Urinary bladder (tissue), 3 donors: ENCODE measurements at regions not wholly inside any gene's neighbourhood (a gene's known extent, or its start where the extent isn't known, plus 50 kb on each side); places are given as distances from the start of the nearest gene placed in this dataset.

ENCODE experiments used
- DNase-seq: peaks from one replicate; pipeline ENCODE4 v3.0.0-alpha.2; 2015; ENCODE audit errors: extremely low spot score
- H3K27ac ChIP-seq: one replicate; pipeline ENCODE4 v1.5.1; 2013; ENCODE audit warnings: low read depth, mild to moderate bottlenecking, moderate library complexity
- H3K36me3 ChIP-seq: one replicate; pipeline ENCODE4 v1.6.1; 2013; ENCODE audit warnings: mild to moderate bottlenecking, moderate library complexity; ENCODE audit not compliant: insufficient read depth
- H3K4me1 ChIP-seq: one replicate; pipeline ENCODE4 v1.6.1; 2013; ENCODE audit warnings: mild to moderate bottlenecking, moderate library complexity; ENCODE audit not compliant: insufficient read depth
- H3K4me3 ChIP-seq: one replicate; pipeline ENCODE4 v1.5.1; 2013; ENCODE audit warnings: low read depth, low read length
- WGBS: extraction: QIAGEN DNeasy Blood & Tissue Kit; methylation state at CpG from one replicate; pipeline ENCODE4 v1.1.7; 2013; 5-methylcytosine and 5-hydroxymethylcytosine counted together
- donor health status: healthy with polysubstance abuse.
- donor health status: healthy.

DNA sequence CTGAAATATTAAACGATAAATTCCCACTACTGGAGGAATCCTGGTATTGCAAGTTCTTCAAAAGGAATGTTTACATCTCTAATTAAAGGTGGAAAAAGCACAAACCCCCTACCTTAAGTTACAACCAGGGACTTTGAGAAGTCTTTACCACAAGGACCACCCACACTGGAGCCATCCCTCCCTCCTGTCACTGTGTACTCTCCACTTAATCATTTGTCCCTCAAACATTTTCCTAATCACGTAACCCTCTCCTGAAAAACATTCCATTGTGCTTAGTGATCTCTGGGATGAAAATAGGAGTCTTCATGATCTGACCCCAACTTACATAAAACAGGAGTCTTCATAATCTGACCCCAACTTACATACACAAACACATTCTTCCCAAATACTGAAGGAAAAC, 85.7 kb downstream of the SUCLG1 start:
- no peak overlapping the region for H3K4me3 ChIP-seq
- no peak overlapping the region for H3K27ac ChIP-seq
- H3K4me1 ChIP-seq = no peaks in the 10 kb centered on the region
- no peak for DNase-seq
- WGBS = 60% methylated on average over 2 of the region's 2 CpGs
- no peaks in the 10 kb centered on the region for H3K36me3 ChIP-seq

DNA sequence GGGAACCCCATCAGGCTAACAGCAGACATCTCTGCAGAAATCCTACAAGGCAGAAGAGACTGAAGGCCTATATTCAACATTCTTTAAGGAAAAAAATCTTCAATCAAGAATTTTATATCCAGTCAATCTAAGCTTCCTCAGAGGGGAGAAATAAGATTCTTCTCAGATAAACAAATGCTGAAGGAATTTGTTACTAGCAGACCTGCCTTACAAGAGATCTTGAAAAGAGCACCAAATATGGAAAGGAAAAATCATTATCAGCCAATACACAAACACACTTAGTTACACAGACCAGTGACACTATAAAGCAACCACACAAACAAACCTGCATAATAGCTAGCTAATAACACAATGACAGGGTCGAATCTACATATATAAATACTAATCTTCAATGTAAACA, 96.5 kb downstream of the SUCLG1 start:
- Histone ChIP-seq H3K27ac (no peak overlapping the region), H3K36me3 (no peaks in the 10 kb centered on the region), H3K4me1 (no peaks in the 10 kb centered on the region), H3K4me3 (no peak overlapping the region)
- 62% methylated on average over 1 of the region's 1 CpG for WGBS
- DNase-seq = no peak

DNA sequence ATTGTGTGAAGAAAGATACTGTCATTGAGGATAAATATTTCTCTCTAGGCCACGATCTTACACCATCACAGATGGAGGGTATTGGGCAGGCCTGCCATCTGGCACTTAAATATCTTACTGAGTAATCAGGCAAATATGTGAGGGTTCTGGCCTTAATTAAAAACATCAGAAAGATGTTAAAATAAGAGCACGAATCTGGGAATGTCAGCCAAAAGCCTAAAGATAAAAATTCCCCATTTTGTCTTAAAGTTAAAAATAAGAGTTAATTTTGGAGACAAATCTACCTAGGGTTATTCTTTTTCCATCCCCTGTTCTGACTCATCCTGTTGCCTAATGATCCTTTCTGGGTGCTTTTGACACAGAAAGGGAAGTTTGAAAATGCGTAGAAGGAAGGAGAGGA, 121.0 kb downstream of the SUCLG1 start:
- Histone ChIP-seq H3K4me3 (no peak overlapping the region), H3K27ac (no peak overlapping the region), H3K4me1 (no peaks in the 10 kb centered on the region), H3K36me3 (no peaks in the 10 kb centered on the region)
- WGBS = 33% methylated on average over 3 of the region's 3 CpGs
- no peak for DNase-seq

DNA sequence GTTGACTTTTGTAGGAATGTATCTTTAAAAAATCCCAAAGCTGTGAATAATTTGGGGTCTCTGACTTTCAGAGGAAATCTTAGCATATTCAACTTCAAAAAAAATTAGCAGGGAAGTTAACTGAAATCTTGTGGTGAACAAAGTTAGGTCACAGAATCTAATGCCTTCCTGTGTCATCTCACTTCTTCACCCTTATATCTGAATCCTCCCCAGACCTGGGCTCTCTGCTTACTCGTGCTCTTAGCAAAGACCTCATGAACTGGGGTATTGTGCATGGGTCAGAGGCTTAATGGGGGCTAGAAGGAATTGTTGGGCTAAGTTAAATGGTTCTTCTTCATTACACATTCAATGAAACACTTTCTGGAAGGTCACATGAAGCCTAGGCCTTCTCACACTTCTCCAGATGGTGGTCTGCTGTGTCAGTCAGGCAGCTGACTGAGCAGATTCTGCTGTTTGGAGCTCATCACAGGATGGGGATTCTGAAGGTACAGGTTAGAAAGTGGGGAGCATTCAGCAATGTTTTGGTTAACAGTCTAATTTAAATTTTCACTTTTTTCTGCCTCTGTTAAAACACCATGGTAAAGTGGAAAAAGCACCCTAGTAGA, 131.3 kb downstream of the SUCLG1 start:
- Histone ChIP-seq H3K36me3 (no peaks in the 10 kb centered on the region), H3K4me3 (no peak overlapping the region), H3K4me1 (no peaks in the 10 kb centered on the region), H3K27ac (no peak overlapping the region)
- no peak for DNase-seq
- WGBS = 77% methylated on average over 1 of the region's 1 CpG

DNA sequence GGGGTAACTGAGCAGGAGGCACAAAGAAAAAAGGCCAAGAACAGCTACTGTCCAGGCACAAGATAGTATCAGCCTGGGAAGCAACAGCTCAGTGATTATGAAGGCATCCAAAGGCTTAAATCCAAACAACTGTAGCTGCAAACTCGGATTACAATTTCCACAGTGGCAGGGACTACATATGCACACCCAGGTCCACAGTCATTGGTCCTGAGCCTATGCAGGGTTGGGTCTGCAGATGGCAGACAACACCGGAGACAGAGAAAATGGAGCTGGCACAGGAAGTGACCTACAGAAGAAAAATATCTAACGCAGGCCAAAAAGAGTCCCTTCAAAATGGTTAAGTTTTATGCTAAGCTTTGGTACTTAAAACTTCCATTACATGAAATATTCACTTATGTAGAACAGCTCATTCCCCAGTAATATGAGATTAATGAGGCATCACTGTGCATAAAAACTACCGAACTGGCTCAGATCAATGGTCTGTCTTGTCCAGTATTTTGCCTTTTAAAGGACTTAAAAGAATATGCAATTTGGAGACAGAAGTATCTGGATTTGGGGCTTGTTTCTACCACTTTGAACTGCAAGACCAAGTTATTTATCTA, 132.1 kb downstream of the SUCLG1 start:
- DNase-seq = no peak
- Histone ChIP-seq H3K36me3 (no peaks in the 10 kb centered on the region), H3K4me3 (no peak overlapping the region), H3K27ac (no peak overlapping the region), H3K4me1 (no peaks in the 10 kb centered on the region)
- 81% methylated on average over 4 of the region's 4 CpGs for WGBS

DNA sequence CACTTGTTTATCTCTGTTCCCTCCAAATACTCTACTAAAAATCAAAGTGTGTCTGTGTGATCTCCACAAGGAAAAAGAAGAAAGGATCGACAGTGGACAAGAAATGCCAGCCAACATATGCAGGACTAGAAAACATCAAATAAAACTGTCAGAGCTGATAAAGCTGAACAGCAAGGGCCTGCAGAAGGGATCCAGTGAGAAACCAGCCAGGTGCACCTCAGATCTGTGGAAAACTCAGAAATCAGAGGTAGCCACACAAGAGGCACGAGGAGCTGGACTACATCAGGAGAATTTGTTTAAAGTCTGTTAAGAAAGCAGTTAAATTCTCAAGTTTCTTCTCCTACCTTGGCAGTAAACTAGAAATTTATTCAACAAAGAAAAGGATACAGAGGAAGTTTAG, 135.2 kb downstream of the SUCLG1 start:
- Histone ChIP-seq H3K27ac (no peak overlapping the region), H3K4me3 (no peak overlapping the region), H3K4me1 (no peaks in the 10 kb centered on the region), H3K36me3 (no peaks in the 10 kb centered on the region)
- no peak for DNase-seq
- WGBS = 29% methylated on average over 2 of the region's 2 CpGs

DNA sequence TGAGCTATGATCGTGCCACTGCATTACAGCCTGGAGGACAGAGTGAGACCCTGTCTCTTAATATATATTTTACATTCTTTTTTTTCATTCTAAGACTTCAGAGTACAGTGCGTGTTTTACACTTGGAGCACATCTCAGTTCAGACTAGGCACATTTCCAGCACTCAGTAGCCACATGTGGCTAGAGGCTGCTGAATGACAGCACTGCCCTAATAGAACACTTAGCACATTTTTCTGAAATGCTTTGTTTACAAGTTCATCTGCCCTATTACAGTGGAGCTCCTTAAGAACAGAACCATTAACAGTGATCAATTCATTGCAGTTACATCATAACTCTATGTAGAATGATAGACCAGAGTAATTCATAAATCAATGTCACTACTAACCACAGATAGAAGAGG, 138.1 kb downstream of the SUCLG1 start:
- H3K36me3 ChIP-seq = no peaks in the 10 kb centered on the region
- no peaks in the 10 kb centered on the region for H3K4me1 ChIP-seq
- H3K4me3 ChIP-seq = no peak overlapping the region
- WGBS = 87% methylated on average over 2 of the region's 2 CpGs
- no peak overlapping the region for H3K27ac ChIP-seq
- no peak for DNase-seq

DNA sequence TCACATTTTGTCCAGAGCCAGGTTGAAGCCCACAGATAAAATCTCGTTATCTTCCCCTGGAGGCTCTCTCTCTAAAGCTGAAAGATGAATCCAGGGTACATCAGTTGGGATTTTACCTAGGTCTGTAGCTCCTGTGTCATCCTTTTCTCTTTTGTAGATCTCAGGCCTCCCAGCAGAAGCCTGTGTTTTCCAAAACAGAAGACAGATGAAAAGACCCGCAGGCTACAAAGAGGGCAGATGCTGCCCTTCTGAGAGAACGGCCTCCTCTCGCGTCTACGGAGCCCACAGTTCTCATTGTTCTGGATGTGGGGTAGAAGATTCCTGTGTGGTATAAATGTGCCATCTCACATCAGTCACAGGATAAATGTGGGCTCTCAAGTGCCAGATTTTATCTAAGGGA, 139.5 kb downstream of the SUCLG1 start:
- Histone ChIP-seq H3K4me3 (no peak overlapping the region), H3K4me1 (no peaks in the 10 kb centered on the region), H3K27ac (no peak overlapping the region), H3K36me3 (no peaks in the 10 kb centered on the region)
- 74% methylated on average over 6 of the region's 6 CpGs for WGBS
- no peak for DNase-seq

DNA sequence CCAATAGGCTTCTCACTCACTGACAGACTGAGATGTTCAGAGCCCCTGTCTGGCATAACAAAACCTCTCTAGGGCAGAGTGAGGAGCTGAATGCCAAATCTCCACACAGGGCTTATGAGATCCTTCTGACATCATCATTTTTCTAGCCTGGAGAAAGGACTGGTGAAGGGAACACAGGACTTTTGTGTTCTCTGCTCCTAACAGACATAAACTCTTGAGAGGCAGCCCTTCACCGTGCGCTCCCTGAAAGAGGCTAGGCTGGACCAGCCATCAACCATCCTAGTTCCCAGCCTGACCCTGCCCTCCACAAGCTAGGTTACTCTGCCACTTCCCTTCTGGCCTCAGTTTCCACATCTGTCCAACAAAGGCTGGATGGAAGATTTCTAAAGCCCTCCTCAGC, 141.9 kb downstream of the SUCLG1 start:
- 80% methylated on average over 2 of the region's 2 CpGs for WGBS
- H3K36me3 ChIP-seq = no peaks in the 10 kb centered on the region
- DNase-seq = no peak

DNA sequence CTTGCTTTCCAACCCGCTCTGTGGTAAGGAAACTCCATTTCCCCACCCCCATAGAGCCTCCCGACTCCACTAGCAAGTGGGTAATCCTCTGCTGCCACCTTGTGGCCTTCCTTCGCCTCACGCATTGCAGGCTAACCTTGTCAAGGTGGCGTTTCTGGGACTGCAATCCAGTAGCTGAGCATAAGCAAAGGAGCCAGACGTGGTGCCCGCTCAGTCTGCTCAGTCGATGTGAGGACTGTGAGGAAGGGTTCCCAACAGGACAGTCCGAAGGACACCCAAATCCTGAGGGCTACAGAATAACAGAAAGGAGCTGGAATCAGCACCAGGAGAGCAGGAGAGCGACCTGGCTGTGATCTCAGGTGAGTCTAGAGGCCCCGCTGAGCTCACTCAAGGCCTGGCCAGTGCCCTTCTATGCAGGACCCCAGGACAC, 144.2 kb downstream of the SUCLG1 start:
- no peaks in the 10 kb centered on the region for H3K4me1 ChIP-seq
- H3K27ac ChIP-seq = no peak overlapping the region
- WGBS = 19% methylated on average over 11 of the region's 11 CpGs
- DNase-seq = peak; percentile 29
- no peak overlapping the region for H3K4me3 ChIP-seq
- no peaks in the 10 kb centered on the region for H3K36me3 ChIP-seq

More for the DNA sequence above, 141.9 kb downstream of the SUCLG1 start:
- H3K4me3 ChIP-seq = no peak overlapping the region
- H3K4me1 ChIP-seq = no peaks in the 10 kb centered on the region
- no peak overlapping the region for H3K27ac ChIP-seq

DNA sequence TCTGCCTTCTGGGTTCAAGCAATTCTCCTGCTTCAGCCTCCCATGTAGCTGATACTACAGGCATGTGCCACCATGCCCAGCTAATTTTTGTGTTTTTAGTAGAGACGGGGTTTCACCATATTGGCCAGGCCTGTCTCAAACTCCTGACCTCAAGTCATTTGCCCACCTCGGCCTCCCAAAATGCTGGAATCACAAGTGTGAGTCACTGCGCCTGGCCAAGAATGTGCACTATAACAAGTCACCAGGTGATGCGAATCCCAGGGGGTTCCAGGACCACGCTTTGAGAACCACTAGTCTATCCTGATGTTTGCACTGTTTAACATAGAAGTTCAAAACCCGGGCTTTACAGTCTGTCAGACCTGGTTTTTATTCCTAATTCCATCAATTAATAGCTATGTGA, 144.8 kb downstream of the SUCLG1 start:
- H3K27ac ChIP-seq = no peak overlapping the region
- no peaks in the 10 kb centered on the region for H3K36me3 ChIP-seq
- H3K4me1 ChIP-seq = no peaks in the 10 kb centered on the region
- 94% methylated on average over 6 of the region's 6 CpGs for WGBS
- DNase-seq = no peak
- H3K4me3 ChIP-seq = no peak overlapping the region

DNA sequence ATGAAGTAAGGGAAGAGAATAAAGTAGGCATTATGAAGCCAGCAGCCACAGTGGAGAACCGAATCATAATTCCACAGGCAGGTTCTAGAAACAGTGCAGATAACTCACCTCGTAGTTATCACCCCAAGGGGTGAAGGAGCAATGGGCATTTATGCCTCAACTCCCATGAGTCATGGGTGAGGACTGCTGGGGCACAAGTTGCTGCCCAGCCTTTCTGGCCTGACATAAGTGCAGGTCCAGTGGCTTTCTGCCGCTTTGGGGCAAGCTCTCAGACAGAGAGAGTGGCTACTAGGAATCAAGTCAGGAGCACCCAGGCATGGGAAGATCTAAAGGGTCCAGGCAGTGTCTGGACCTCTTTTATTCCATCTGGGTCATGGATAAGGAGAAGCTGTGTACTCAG, 149.8 kb downstream of the SUCLG1 start:
- DNase-seq = no peak
- Histone ChIP-seq H3K36me3 (no peaks in the 10 kb centered on the region), H3K4me3 (no peak overlapping the region), H3K27ac (no peak overlapping the region), H3K4me1 (no peaks in the 10 kb centered on the region)
- WGBS = 88% methylated on average over 3 of the region's 3 CpGs

DNA sequence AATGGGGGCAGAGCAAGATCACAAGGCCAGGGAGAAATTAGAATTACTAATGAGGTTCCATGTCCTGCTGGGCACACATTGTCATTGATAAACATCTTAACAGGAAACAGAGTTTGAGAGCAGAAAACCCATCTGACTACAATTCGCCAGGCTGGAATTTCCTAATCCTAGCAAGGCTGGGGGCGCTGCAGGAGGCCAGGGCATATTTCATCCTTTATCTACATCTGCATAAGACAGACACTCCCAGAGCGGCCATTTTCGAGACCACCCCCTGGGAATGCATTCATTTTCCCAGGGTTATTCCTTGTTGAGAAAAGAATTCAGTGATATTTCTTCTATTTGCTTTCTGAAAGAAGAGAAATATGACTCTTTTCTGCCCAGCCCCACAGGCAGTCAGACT, 152.7 kb downstream of the SUCLG1 start:
- WGBS = 87% methylated on average over 4 of the region's 4 CpGs
- DNase-seq = no peak
- no peaks in the 10 kb centered on the region for H3K36me3 ChIP-seq
- H3K4me3 ChIP-seq = no peak overlapping the region
- no peak overlapping the region for H3K27ac ChIP-seq
- no peaks in the 10 kb centered on the region for H3K4me1 ChIP-seq

DNA sequence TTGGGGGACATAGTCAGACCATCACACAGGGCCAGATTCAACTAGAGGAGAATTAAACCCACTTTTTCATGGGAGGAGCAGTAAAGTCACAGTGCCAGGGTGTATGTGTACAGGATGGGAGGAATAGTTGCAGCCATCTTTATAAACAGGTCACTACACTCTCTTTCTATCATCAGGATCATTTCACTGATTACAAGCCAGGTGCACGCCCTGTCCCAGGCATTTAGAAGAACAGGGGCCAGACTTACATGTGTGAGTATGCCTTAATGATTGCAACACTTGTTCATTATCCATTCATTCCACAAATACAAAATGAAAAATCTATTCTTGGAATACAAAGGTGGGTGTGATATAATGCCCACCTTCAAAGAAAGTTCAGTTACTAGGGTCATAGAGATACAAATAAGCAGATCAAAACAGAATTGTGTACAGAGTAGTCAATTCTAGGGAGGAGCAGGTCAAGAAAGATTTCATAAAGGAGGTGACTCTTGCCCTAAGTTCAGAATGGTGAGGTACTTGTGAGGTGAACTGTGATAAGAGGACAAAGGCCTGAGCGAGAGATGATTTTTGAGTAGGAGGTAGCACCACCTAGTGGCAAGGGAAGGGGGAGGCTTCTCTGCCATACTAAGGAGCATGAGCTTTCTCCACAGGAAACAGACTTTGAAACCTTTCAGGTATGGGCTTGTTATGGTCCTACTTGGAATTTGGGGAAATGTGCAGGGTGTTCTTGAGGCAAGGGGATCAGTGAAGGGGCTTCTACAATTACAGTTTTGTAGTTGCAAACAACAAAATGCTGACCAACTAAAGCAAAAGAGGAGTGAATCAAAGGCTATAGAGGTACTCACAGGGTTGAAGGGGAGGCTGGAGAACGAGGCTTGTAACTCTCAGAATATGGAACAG, 156.3 kb downstream of the SUCLG1 start:
- no peak overlapping the region for H3K4me3 ChIP-seq
- 46% methylated on average over 3 of the region's 3 CpGs for WGBS
- H3K27ac ChIP-seq = no peak overlapping the region
- DNase-seq = peak; percentile 23
- H3K4me1 ChIP-seq = no peaks in the 10 kb centered on the region
- no peaks in the 10 kb centered on the region for H3K36me3 ChIP-seq
